GM12878 (cell line): ENCODE measurements at regions not wholly inside any gene's neighbourhood (a gene's known extent, or its start where the extent isn't known, plus 50 kb on each side); places are given as distances from the start of the nearest gene placed in this dataset.
A peak's percentile ranks its signal among the peaks of the same experiment; 100 is the strongest.

Experiments used
- ATAC-seq: fragments of 200-7000 bp; cut with Tn5 transposase; 3 replicates; pipeline ENCODE4 v1.9.1; 2020; ENCODE audit warnings: mild to moderate bottlenecking, moderate library complexity
- BruUV-seq: library from RNA; stranded (reverse); fragments of 400-500 nt; replicated peaks from 2 replicates; lab custom pipeline; 2021; lab: Mats Ljungman, UMichigan
- CTCF ChIA-PET: fragments of 300-600 bp; sonication (Branson Sonifier 250); formaldehyde crosslinking; extraction: SDS; loops from one replicate; lab custom pipeline; 2021; ENCODE audit warnings: inconsistent platforms; lab: Yijun Ruan, JAX
- POLR2A ChIA-PET: fragments of 350-600 bp; formaldehyde crosslinking; extraction: SDS; loops from one replicate; lab custom pipeline; 2021; ENCODE audit warnings: inconsistent platforms; lab: Charles Lee
- RAD21 ChIA-PET: fragments of 300-600 bp; sonication (Branson Sonifier 250); formaldehyde crosslinking; loops from one replicate; lab custom pipeline; 2023; ENCODE audit warnings: antibody characterized with exemption; ENCODE audit not compliant: unreplicated experiment; lab: Charles Lee
- SMC1A ChIA-PET: fragments of 300-600 bp; sonication (Branson Sonifier 250); formaldehyde crosslinking; loops from one replicate; lab custom pipeline; 2023; ENCODE audit not compliant: unreplicated experiment, uncharacterized antibody; lab: Charles Lee
- DNase-seq: peaks from one replicate; pipeline ENCODE4 v3.0.0-alpha.2; 2011; ENCODE audit warnings: low read depth, low spot score
- FAIRE-seq: peaks from 3 replicates; lab custom pipeline; 2011; peaks lifted over from hg19 to GRCh38; lab: Jason Lieb, UNC
- H2AFZ ChIP-seq: 2 replicates; pipeline ENCODE4 v1.6.0; 2011; ENCODE audit warnings: low read depth, low read length, control low read depth; ENCODE audit not compliant: control insufficient read depth
- H3K27ac ChIP-seq: 2 replicates; pipeline ENCODE4 v1.5.1; 2011; ENCODE audit warnings: control low read depth; ENCODE audit not compliant: control insufficient read depth, insufficient read depth
- H3K27me3 ChIP-seq, 2 experiments: replicated peaks in 1 of 2; 2 replicates each; pipeline versions ENCODE4 v1.6.0 to v1.6.1; 2011; ENCODE audit warnings: low read length in 1 of 2; ENCODE audit not compliant: control insufficient read depth in 2 of 2, insufficient read depth in 2 of 2
- H3K36me3 ChIP-seq, 2 experiments: 2 replicates each; pipeline ENCODE4 v1.5.1; 2011; ENCODE audit warnings: low read length in 1 of 2; ENCODE audit not compliant: control insufficient read depth in 2 of 2, insufficient read depth in 2 of 2
- H3K4me1 ChIP-seq: 2 replicates; pipeline ENCODE4 v1.6.1; 2011; ENCODE audit warnings: mild to moderate bottlenecking, low read length, moderate library complexity, mixed read lengths; ENCODE audit not compliant: control insufficient read depth, insufficient read depth
- H3K4me2 ChIP-seq: 2 replicates; pipeline ENCODE4 v1.6.0; 2011; ENCODE audit warnings: control low read depth; ENCODE audit not compliant: control insufficient read depth, insufficient read depth
- H3K4me3 ChIP-seq: fragments of 200-600 bp; sonication (generic); 2 replicates; pipeline ENCODE4 v1.5.1; 2016
- H3K79me2 ChIP-seq: 2 replicates; pipeline ENCODE4 v1.6.0; 2011; ENCODE audit warnings: low read length; ENCODE audit not compliant: control insufficient read depth, insufficient read depth
- H3K9ac ChIP-seq: 2 replicates; pipeline ENCODE4 v1.8.0; 2011; ENCODE audit warnings: low read length, control low read depth, mixed read lengths; ENCODE audit not compliant: control insufficient read depth, insufficient read depth
- H3K9me3 ChIP-seq: replicated peaks from 3 replicates; pipeline ENCODE4 v1.5.1; 2011; ENCODE audit warnings: mild to moderate bottlenecking, low read length; ENCODE audit not compliant: control insufficient read depth, insufficient read depth
- H4K20me1 ChIP-seq: 2 replicates; pipeline ENCODE4 v1.6.0; 2011; ENCODE audit not compliant: control insufficient read depth, insufficient read depth
- CHD1 ChIP-seq: IDR thresholded peaks from 2 replicates; pipeline ENCODE4 v1.6.1; 2012; ENCODE audit warnings: low read depth, low read length, improper control_type of control experiment
- CTCF ChIP-seq, 3 experiments: IDR thresholded peaks in 2 of 3; conservative IDR thresholded peaks in 1 of 3; 2 replicates each; pipeline ENCODE4 v1.5.1; 2011; ENCODE audit warnings: low read depth in 3 of 3, low read length in 3 of 3, mild to moderate bottlenecking in 3 of 3, control low read depth in 2 of 3, moderate library complexity in 2 of 3, inconsistent platforms in 1 of 3, mixed read lengths in 1 of 3; ENCODE audit not compliant: control insufficient read depth in 2 of 3, insufficient read depth in 1 of 3; ENCODE audit errors: extremely low read depth in 1 of 3
- EP300 ChIP-seq, 2 experiments: fragments of 150-350 bp in 1 of 2; IDR thresholded peaks; 2 replicates each; pipeline ENCODE4 v1.6.1; 2011 to 2012; ENCODE audit warnings: low read depth in 2 of 2, low read length in 2 of 2, borderline replicate concordance in 1 of 2, improper control_type of control experiment in 1 of 2, inconsistent platforms in 1 of 2; ENCODE audit not compliant: control insufficient read depth in 1 of 2
- TBL1XR1 ChIP-seq: IDR thresholded peaks from 2 replicates; pipeline ENCODE4 v1.6.1; 2012; ENCODE audit warnings: low read depth, low read length, improper control_type of control experiment
- ZZZ3 ChIP-seq: IDR thresholded peaks from 2 replicates; pipeline ENCODE4 v1.6.1; 2011; ENCODE audit warnings: low read depth; ENCODE audit not compliant: control insufficient read depth, insufficient read length
- WGBS: methylation state at CpG from one replicate; pipeline ENCODE4 v1.1.6; 2016; ENCODE audit warnings: low lambda C conversion rate; ENCODE audit not compliant: insufficient replicate concordance, insufficient coverage; ENCODE audit errors: missing lambda C conversion rate; 5-methylcytosine and 5-hydroxymethylcytosine counted together
- in situ Hi-C: fragments of 300-500 bp; cut with MboI; formaldehyde crosslinking; loops from 9 replicates; pipeline ENCODE4 v1.14.3; 2018; ENCODE audit warnings: mixed read lengths
- intact Hi-C: fragments of 100-400 bp; cut with micrococcal nuclease; formaldehyde crosslinking; loops from one replicate; pipeline ENCODE4 v1.14.2; 2022; ENCODE audit not compliant: unreplicated experiment

GRCh38 chr9:74379718-74380117, 117.4 kb upstream of the RORB start (continued):
- TF ChIP-seq CTCF (IDR thresholded peaks at IDR 0.05 in 2 of 3, conservative IDR thresholded peaks at IDR 0.05 in 1 of 3; ENCODE audit: control insufficient read depth in 2 of 3, extremely low read depth in 1 of 3, insufficient read depth in 1 of 3, low read depth in 3 of 3, low read length in 3 of 3) (peak; percentile 36 to 62 (median 44); a peak in 5 of 6 replicates), TBL1XR1 (no peak)

GRCh38 chr9:74391816-74392215, 105.3 kb upstream of the RORB start:
- ATAC-seq = no peak
- CTCF ChIA-PET = interaction anchor here (0.7 kb wide), 1 partner anchor 21 kb away, joined by 3 read pairs; no protein-coding TSS in a partner anchor
- Histone ChIP-seq H2AFZ (no peak overlapping the region), H4K20me1 (no peaks in the 10 kb centered on the region), H3K9ac (no peak overlapping the region), H3K36me3 (no peaks in the 10 kb centered on the region), H3K4me3 (no peak overlapping the region), H3K79me2 (no peaks in the 10 kb centered on the region), H3K4me1 (no peaks in the 10 kb centered on the region), H3K27ac (no peak overlapping the region), H3K9me3 (no peaks in the 10 kb centered on the region), H3K27me3 (no peaks in the 10 kb centered on the region), H3K4me2 (no peak overlapping the region)
- POLR2A ChIA-PET = no interaction called here
- SMC1A ChIA-PET = no interaction called here
- no TSS peak for BruUV-seq
- intact Hi-C loops = no loop called here
- RAD21 ChIA-PET = no interaction called here
- no peak for DNase-seq
- whole genome bisulfite sequencing = 43% methylated on average over 2 of the region's 2 CpGs
- in situ Hi-C loops = loop anchor here (25.0 kb wide), 1 partner anchor 1180 kb away; no protein-coding TSS in a partner anchor
- no peak for TF ChIP-seq ZZZ3
- no peak for TF ChIP-seq EP300 (IDR thresholded peaks at IDR 0.05; ENCODE audit: borderline replicate concordance in 1 of 2, control insufficient read depth in 1 of 2, low read depth in 2 of 2, low read length in 2 of 2)
- no peak for TF ChIP-seq CHD1
- no peak for FAIRE-seq
